SW 1271 (cell line): ENCODE measurements at regions not wholly inside any gene's neighbourhood (a gene's known extent, or its start where the extent isn't known, plus 50 kb on each side); places are given as distances from the start of the nearest gene placed in this dataset.

Experiments used
- DNase-seq, 2 experiments: peaks; one replicate each; lab custom pipeline; 2025; lab: John Stamatoyannopoulos, UW

DNA sequence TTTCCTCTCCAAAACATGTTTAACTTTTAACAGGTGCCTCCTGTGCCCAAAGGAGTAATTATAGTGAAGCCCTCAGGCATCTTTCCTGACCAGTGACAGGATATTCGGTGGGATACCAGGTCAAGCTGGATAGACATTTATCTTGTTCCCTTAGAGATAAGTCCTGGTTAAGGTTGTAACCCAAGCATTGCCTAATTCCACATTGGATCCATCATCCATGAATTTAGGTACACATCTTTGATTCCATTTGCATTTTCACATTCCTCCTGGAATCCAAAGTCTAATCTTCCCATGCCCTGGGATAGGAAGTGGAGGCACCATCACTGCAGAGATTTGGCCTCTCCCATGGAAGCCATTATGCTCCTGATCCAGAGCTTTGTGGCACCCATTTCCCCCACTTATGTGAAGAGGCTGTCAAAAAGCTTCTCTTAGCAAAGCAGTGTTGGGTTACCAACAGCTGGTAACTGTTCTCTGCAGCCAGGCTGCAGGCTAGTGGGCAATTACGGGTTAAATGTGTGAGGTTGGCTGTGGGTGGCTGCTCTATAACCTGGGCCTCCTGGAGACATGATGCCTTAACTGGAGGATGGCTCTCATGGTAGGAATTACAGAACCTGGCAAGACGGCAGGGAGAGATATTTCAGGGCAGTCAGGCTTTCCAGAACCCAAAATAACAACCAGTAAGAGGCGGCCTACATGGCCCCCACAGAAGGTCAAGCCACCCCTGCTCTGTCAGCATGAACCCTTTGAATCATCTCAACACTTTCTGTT, 96.9 kb upstream of the VGLL2 start:
- DNase-seq: no peak

DNA sequence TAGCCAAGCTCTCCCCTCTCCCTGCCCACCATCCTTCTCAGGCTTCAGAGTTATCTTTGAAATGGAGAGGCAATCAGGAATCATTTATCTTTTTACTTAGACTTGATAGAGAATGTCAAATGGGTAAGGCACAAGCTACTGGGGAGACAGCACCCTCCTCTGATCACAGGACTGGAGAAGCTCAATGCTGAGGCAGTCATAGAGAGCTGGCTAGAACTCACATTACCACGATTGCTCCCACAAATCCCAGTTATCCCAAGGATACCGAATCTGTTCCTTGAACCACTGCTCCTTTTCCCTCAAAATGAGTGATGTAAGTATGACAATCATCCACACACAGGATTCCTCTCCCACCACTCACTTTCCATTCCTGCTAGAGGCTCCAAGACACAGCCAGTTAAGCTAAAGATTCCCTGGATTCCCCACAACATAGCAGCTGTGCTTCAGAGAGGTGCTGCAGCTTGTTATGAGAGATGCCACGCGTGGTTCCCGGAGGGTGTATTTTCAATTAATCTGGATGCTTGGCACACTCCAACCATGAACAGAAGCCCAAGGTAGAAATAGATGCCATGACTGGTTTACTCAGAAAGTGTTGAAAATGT, 96.2 kb upstream of the VGLL2 start:
- no peak for DNase-seq

DNA sequence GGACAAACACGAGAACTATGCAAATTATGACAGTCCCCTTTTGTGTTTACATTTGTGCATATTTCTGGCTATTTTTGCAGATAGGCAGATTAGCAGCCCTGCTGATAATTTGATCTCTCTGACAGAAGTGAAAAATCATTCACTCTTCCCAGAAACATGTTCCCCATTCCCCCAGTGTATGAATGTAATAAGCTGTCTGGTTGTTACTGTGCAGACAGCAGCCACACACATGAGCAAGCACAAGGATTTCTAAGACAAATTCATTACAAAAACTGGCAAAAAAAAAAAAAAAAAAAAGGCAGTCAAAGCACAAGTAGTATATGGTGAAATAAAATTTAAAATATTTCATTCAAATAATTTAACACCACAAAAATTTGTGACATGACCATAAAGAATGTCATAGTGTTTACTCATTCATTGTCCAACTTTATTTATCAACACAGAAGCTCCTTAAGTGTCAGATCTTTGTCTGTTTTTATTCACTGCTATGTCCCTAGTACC, 95.5 kb upstream of the VGLL2 start:
- peak; percentile 36 to 64 for DNase-seq

- DNase-seq: no peak
Observed at GRCh38 chr6:117174835-117175360, 90.5 kb upstream of the VGLL2 start.

DNA sequence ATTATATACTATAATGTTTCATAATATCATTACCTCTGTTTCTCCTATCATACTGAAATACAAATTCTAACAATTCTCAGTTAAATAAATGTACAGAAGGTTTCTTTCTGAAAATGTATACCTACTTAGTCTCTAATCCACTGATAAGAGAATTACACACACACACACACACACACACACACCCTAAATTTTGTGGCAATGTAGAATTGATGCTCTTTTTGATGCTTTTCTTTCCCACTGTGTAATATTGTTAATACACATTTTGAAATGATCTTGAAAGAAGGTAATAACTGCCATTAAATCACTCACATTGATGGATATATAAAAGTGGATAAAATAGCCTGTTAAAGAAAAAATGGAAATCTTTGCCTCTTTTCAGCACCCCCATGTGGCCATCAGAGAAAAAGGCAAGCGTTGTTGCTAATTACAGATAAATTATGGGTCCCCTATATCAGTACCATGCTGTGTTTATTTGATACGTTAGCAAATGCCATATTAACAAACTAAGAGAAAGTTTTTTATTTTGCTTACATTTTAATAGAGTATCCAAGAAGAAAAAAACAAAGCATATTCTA, 76.6 kb upstream of the VGLL2 start:
- peak in 1 of 2 experiments; percentile 34 for DNase-seq

DNA sequence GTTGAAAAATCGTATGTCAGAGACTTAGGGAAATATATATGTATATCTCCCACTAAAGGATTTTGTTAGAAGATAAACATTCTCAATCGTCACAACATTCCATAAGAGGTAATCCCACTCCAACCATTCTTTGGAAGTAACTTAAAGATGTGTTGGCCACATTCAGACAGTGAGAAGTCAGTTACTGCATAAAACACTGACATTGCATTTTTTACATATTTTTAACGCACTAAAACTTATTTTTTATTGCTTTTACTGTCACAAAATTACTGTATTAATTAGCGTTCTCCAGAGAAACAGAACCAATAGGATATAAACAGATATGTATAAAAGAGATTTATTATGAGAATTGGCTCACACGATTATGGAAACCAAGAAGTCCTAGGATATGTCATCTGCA, 74.3 kb upstream of the VGLL2 start:
- no peak for DNase-seq

DNA sequence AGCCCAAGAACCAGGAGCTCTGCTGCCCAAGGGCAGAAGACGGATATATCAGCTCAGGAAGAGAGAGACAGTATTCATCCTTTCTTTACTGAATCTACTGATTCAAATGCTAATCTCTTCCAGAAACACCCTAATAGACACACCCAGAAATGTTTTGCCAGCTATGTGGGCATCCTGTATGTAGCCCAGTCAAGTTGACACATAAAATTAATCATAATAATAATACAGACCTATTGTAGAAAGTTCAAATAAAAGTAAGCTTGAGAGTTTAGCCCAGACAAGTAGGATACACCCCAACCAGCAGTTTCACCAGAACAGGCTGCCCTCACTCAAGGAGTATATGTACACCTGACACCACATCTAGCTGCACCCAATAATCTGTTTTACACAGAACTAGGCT, 73.9 kb upstream of the VGLL2 start:
- DNase-seq: no peak

DNA sequence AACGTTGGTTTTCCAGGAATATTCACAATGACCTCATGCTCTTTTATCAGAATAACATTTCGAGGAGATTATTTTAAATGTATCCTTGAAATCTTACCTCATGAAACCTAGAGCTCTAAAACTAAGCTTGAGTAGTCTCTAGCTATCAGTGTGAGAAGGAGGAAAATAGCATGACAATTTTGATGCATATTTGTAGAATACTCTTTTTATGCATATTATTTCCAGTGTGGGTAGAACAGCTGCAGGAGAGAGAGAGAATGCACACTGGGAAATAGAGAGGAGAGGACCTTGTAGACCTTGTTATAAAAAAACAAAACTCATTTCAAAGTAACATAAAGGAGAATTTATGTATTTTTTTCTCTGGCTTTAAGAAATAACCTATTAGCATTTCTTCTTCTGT, 71.1 kb upstream of the VGLL2 start:
- no peak for DNase-seq

GRCh38 chr6:117194978-117195377, 70.4 kb upstream of the VGLL2 start:
- DNase-seq: no peak

DNA sequence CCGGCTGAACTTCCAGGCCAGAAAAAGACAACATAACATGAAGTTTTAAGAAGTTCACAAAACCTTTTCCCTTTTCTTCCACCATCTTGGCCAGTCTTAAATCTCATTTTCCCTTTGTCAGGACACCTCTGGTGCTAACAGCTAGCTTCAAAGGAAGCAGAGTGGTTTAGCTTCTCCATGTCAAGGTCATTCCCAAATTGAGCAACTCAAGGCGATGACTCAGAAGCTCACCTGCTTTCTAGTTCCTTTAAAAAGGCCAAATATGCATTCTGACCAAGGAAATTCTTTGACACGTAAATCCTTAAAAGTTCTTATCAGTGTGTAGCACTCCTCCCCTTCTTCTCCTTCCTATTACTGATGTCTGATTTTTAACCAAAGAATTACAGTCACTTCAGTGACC, 69.6 kb upstream of the VGLL2 start:
- DNase-seq: no peak

DNA sequence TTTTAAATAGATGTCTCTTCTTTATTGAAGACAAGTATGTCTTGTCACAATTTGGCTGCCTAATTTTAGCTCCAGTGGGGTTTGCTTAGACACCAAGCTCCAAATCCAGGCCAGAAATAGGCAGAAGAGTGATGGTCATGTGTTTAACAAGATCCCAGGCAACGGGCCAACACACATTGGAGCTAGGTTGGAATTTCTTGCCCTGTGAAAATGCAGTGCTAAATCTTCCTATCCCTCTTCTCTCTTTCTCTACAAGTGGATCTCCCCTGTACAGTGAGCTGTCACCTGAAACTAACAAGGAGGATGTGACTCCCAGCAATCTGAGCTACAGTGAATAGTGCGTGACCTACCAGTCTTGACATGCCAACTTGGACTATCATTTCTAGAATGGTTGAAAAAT, 65.3 kb upstream of the VGLL2 start:
- no peak for DNase-seq

DNA sequence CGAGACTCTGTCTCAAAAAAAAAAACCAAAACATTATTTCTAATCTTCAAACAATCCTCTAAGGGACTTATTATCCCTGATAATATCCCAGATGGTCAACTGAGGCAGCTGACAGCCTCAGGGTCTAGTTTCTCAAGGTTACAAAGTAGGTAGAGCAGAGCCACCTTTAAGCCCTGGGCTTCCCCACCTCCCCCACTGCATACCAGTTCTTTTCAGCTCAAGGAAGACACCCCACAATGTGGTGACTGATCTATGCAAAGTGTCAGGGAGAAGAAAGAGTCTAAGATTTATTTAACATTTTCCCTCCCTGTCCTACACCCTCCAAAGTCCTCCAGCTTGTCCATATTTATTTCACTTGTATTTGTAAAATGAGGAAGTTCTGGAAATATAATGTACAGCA, 60.5 kb upstream of the VGLL2 start:
- DNase-seq: no peak

DNA sequence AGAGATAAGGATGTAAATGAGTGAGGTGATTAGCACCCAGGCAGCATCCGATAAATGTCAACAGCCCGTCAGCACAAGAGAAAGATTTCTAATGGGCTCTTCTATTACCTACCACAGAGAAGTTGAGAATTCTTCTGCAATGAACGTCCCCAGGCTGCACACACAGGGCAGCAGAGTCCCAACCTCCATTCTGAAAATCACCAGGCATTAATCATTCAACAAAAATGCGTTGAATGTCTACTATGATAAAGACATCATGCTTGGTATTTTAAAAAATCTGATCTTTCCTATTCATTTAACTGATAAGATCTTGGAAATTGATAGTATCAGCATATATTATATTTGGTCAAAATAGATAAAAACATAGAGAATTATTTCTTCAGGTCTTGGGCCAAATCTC, 59.5 kb upstream of the VGLL2 start:
- no peak for DNase-seq

DNA sequence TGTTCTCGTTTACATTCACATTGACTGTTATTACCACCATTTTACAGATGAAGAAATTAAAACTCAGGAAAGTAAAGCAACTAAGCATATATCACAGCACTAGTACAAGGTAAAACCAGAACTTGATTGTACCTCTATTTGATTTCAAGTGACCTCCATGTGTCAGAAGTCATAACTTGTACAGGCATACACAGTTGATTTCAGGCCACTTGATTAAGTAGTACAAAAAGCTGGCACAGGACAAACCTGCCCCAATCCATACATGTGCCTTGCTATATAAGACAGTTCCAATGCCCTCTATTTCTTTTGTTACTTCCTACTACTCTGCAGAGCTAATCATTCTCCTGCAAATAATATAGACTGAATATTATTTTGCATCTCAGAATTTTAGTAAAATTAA, 58.8 kb upstream of the VGLL2 start:
- DNase-seq: no peak

DNA sequence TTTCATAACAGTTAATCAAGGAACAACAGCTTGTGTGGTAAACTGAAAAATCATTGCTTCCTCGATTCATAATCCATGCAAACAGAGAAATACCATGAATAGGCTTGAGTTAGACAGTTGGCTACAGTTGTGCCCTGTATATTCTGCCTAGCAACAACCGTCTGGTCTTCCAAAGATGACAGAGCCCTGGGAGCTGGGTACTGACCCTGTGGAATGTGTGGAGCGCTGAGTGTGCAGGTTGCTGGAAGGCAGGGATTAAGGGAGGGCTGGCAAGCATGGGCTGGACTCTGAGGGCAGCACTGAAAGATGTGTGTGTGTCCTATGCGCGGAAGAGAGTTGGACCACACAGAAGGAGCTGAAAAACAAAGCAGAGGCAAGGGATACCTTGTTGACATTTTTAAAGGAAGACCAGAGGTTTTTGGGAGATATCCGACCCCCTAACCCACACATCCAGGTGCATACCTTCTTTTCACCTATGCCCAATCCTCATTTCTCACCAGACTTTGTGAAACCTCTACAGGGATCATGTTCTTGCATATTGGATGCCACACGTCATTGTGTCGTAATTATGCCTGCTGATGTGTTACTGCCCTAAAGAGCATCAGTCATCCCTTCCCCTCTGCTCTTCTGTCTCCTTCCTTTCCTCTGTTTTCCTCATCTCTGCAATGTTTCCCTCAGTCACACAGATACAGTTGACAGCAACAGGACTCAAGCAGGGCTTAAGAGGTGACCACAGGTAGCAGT, 58.2 kb upstream of the VGLL2 start:
- DNase-seq: peak in 1 of 2 experiments; percentile 26

DNA sequence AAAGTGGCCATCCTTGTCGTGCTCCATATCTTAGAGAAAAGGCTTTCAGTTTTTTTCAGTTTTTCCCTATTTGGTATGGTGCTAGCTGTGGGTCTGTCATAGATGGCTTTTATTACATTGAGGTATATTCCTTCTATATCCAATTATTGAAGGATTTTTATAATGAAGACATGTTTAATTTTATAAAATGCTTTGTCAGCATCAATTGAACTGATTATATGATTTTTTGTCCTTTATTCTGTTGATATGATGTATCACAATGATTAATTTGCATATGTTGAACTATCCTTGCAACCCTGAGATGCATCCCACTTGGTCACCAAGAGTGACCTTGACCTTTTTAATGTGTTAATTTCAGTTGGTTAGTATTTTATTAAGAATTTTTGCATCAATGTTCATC, 55.1 kb upstream of the VGLL2 start:
- no peak for DNase-seq

DNA sequence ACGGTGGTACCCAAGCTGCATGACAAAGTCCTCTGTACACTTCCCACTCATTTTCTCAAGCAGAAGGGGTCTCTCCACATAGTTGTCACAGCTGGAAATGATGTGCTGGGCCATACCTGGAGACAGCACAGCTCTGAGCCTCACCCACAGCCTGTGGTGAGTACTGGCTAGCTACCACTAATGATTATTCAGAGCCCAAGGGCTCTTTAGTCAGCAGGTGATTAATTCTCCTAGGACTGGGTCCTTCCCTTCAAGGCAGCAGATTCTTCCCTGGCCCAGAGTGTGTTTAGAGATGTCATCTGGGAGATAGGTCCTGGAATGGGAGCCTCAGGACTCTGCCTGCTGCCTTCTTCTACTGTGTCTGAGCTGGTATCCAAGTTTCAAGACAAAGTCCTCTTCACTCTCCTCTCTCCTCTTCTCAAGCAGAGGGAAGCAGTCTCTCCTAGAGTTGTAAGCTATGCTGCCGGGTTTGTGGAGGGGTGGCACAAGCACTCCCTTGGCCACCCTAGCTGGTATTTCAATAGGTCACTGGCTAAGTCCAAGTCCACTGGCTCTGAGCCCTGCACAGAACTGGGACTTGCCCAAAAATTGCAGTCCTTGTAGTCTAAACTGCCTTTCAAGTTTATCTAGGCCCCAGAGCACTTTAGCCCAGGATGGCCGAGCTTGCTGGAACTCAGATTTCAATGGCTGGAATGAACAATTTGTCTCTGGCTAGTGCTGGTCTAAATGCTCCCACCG, 49.8 kb upstream of the VGLL2 start:
- no peak for DNase-seq
